Activated T-cell treated with anti-CD3 and anti-CD28 coated beads for 24 hours (primary cell): ENCODE measurements at regions not wholly inside any gene's neighbourhood (a gene's known extent, or its start where the extent isn't known, plus 50 kb on each side); places are given as distances from the start of the nearest gene placed in this dataset.

Experiments used
- DNase-seq: peaks from one replicate; pipeline ENCODE4 v3.0.0-alpha.2; 2020; ENCODE audit warnings: low read depth

DNA sequence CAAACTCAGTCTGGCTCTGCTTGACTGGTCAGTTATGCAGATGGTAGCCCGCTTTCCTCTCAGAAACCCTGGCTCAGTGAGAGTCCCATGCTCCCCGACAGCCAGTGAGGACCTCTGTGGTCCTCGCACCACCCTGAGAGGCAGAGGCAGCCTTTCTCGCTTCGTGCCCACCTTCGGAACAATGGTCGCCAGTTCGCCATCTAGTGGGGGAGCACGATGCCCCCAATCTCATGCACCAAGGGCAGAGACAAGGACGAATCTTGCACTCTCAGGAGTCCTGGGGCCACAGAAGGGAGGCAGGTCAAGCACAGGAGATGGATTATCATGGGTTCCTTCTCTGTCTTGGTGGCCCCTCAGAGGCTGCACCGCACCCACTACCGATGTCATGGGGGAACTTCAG is 75.2 kb downstream of the RHCG start:
- no peak for DNase-seq

DNA sequence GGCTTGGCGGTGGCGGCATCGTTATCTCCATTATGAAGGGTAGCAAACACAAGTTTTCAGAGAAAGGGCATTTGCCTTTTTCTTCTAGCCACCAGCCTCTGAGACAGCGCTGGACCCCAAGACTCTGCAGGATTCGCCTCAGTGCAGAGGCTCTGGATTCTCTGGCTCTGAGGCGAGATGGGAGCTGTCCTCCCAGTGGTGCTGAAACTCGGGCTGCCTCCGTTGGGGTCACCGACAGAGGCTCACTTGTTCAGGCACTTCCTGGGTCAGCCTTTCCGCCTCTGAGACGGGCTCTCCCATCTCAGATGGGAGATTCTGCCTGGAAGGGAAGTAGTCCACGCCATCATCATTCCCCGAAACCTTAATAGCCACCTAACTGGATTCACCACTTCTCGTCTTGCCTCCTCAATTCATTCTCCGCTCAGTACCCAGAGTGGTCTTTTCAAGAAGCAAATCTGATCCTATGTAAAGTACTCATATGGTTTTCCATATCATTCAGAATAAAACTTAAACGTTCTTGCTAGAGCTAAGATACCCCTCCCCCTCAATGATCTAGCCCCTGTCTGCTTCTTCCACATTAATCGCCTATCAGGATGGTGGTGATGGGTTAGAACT is 76.9 kb downstream of the RHCG start:
- DNase-seq = no peak

GRCh38 chr15:89417206-89417725 is 79.1 kb downstream of the RHCG start:
- no peak for DNase-seq

DNA sequence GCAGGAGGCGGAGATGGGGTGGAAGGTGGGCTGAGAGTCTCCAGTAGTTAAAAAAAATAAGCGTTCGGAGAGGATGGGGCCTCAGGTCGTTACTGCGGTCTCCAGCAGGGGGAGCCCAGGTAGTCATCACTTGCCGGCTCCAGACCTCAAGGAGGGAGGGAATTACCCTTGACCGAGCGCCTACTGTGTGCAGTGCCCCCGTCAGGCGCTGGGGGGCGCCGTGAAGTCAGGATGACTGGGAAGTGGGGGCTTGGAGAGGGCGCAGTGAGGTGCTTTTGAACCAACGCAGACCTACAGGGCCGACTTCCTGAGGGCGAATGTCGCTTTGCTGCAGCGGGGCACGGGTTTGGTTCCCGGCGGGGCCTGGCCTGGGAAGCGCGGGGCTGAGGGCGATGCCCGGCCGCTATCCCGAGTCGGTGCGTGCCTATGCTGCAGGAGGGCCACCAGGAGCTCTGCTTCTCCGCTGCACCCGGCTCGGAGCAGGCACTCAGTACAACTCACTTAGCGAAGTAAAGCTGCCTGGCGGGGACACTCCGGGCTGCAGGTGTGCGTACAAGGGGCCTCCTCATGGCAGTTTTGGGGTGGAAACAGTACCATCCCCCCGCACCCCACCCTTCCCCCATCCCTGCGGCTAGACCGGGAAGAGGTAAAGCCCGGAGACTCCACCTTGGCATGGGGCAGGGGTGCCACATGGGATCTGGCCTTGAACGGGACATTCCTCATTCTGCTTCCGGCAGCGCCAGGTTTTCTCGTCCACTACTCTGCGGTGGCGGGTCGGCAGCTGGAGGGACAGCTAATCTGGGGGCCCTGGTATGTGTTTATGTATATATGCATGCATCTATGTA is 79.8 kb downstream of the RHCG start:
- DNase-seq = peak; percentile 68

DNA sequence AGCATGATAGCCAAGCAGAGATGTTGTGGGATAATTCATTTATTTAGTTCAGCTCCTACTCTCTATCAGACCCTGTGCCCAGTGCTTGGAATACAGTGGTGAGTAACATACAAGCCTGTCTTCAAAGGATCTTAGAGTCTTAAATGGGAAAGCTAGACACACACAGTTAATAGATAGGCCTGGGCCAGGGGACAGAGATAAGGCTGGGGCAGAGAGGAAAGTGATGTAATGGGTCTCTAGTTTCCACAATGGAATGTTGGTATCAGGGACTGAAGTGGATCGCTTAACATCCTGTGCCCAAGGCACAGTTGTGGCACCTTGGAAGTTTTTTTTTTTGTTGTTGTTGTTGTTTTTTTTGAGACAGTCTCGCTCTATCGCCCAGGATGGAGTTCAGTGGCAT is 79.9 kb upstream of the POLG start:
- no peak for DNase-seq

DNA sequence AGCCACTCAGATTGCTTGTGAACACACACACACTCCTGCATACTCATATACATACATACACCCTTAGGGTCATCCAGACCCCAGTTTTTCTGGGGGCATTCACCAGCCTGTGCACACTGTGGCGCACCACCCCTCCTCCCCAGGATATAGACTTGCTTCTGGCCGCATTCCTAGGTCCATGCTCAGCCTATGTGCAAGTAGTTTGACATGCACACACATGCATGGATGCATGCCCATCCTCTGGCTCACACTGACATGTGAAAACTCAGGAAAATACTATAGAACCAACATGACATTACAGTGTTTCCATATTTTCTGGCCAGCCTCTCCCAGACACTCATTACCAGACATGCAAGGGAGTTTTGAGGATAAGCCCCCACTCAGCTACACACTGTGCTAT is 79.3 kb upstream of the POLG start:
- no peak for DNase-seq

DNA sequence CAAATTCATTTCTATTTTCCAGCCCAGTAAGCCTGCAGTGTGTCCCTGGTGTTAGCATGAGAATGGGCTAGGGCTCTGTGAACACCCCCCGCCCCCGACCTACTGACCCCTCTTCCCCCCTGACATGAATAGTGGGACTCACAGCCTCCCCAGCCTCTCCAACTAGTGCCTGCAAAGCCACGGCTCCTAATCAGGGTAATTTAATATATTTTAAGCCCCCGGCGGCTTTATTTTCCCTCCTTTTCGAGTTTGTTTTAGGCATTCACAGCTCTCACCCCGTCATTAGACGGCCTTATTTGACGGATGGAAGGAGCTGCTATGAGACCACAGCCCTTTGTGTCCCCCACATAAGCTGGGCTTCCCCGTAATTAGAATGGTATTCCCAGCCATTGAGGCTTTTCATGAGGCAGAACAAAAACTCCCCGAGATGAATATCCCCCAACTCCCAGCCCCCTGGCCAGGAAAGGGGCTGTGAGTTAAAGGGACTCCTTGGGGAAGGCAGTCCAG is 78.3 kb upstream of the POLG start:
- DNase-seq = no peak

DNA sequence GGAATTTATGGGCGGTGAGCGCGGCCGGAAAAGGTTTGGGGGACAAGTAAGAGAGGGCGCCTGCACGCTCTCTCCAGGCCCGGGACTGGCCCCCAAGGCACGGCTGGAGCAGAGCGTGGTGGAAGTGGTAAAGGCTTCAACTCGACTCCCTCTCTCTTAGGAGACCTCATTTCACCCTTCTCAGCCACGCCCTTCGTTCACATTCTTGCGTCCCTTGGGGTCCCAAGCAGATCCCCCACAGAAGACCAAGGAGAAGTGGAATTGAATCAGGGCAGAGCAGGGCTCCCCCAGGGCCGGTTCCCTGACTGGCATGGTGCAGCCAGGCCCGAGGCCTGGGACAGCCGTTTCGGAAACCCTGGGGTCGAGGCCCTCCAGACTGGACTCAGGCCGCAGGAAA is 75.4 kb upstream of the POLG start:
- DNase-seq = no peak

DNA sequence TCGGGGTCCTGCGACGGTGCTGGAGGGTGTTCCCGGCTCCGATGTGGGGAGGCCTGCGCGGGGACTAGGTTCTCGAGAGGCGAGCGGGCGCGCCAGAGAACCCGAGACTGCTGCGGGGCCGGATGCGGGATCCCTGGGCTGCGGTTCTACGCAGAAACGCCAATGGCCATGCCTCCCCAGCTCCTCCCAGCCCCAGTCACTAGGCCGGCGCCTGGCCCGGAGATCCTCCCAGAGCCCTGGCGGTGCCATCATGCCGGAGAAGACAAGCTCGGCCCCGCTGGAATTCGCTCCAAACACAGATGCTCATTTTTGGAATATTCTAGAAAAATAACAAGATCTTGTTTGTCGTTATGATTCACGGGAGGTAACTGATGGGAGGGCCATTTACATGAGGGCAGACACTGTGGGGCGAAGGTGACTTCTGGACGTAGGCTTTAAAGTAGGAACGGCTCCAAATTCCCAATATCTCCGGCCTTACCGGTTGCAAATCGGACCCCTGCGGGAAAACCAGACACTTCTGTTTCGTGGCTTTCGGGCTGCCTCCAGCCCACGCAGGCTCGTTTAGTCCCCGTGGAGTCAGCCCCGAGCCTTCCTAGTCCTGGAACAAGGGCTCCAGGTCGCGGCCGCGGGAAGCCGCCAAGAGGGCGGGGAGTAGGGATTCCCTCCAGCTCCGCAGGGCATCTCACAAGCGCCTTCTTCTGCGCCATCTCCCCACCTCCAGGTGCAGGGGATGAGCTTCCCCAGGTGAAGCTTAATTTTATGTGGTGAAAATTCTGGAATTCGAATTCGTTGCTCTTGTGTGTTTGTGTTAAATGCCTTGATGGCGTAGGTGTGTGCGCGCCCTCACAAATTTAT is 74.8 kb upstream of the POLG start:
- DNase-seq = no peak

DNA sequence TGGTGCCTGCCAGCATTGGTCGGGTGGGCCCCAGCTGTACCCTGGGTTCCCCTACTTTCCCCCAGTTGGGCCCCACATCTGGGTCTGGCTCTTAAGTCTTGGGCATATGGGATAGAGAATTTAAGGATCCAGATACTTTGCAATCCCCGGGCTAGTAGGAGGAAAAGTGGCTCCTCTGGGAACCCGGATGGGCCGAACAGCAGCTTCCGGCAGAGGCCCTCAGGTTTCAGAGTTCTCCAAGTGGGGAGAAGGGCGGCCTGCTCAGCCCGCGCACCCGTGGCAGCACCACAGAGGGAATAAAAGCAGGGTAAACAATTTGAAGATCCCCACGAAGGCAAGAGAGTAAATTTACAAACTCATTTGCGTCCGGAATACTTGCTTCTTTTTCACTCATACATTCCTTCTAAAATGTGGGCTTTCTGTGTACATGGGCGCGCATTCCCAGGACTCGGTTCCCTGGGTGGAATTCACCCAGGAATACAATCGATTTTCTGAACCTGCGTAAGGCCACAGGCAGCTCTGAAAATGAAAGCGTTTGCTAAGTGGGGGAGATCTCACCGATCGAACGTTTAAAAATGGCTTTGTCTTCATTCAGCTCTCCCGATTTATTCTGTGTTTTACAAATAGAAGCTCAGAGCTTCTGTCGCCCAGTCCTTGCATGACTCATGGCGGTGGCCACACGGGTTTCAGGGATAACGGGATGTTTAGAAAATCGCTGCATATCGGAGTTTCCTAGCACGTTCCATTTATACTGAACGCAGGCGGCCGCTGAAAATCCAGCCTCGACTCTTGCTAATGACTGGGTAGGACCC is 74.0 kb upstream of the POLG start:
- no peak for DNase-seq

DNA sequence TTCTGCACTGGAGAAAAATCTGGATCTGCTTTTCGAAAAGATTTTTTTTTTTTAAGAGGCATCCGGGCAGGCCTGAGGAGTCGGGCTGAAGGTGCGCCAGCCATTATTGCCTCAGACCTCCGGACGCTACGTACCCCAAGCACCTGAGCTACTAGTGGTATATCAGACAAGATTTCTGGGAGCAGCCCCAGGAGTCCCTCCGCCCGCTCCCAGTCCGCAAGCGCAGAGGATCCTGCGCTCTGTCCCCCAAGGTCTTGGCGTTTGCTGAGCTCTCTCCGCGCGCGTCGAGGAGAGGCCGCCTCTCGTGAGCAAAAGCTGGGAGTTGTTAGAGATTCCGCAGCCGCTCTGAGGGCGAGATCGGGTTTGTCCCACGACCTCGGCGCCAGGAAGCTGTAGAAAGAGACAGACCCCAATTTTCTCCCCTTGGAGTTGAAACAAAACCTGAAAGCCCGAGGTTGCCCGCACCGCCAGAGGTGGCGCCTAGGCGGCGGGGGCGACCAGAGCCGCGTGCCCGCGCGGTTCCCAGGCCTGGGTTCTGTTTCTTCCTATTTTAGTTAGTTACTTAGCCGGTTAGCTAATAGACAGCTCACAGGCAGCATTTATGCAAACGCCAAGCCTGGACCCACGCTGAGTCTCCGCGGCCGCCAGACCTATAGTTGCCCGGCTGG is 72.5 kb upstream of the POLG start:
- no peak for DNase-seq

DNA sequence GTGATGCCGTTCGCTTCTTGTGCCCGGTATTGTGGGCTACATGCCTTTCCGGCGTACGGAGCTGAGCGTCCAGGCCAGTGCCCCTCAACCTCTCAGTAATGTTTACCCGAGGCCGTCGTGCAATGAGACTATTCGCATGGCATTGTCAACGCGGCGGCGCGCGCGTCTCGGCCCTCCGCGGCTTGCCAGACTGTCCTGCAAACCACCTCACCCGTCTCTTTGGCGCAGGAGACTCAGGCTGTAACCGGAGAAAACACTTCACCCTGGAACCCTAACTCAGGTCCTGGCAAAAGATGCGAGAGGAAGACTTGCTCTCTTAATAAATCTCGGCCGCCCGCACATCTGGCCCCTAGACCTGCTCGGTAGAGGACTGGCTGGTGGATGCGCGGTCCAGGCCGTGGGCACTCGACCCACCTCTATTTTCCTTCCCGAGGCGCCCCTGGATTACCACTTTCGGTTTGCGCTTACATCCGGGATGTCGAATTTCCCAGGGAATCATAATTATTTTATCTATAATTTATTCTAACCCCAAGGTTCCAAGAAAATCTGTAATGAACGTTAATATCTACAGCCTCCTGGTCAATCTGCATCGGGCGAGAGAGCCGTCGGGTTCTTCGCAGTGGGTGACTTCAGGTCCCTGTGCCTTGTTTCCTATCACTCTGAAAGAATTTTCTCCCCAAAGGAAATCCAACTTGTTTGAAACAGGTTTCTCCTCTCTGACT is 71.8 kb upstream of the POLG start:
- DNase-seq = no peak

GRCh38 chr15:89405494-89405893 is 70.9 kb upstream of the POLG start:
- DNase-seq = no peak

DNA sequence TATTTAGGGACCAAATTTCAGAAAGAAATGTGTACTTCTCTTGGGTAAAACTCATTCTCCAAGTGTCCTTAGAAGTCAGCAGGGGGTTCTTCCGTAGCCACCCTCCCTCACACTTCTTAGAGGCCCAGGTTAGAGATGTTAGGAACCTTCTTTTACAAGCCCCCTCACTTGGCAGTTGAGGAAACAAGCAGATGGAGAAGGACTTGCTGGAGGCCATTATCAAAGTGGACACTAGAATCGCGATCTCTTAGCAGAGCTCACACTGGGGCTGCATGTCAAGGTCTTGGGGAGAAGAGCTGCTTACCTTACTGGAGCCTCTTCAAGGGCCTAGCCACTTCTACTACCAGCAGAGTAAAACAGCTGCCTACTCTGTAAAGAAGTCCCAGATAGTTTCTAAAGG is 69.4 kb upstream of the POLG start:
- no peak for DNase-seq

DNA sequence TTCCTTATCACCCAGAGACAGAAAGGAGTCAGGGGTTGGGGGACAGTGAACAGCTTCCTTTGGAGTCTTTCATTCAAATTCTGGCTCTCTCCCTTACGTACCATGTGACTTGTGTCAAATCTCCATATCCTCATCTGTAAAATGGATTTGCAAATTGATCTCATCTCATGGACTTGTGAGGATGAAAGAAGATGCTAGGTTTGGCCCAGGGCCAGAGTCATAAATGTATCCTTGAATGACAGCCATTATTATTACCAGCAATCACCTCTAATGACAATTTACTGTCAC is 67.8 kb upstream of the POLG start:
- no peak for DNase-seq

- DNase-seq = no peak
Observed at GRCh38 chr15:89401631-89402517, 67.2 kb upstream of the POLG start.

GRCh38 chr15:89400782-89401545 is 66.3 kb upstream of the POLG start:
- no peak for DNase-seq

- no peak for DNase-seq
Observed at GRCh38 chr15:89400116-89400781, 65.6 kb upstream of the POLG start.
